DND-41 (cell line): ENCODE measurements at regions not wholly inside any gene's neighbourhood (a gene's known extent, or its start where the extent isn't known, plus 50 kb on each side); places are given as distances from the start of the nearest gene placed in this dataset.

Experiments
- ATAC-seq: fragments of 200-7000 bp; cut with Tn5 transposase; 3 replicates; pipeline ENCODE4 v1.9.1; 2021; ENCODE audit warnings: low read depth; ENCODE audit not compliant: insufficient read depth
- DNase-seq: peaks from one replicate; pipeline ENCODE4 v3.0.0-alpha.2; 2020
- H2AFZ ChIP-seq: 2 replicates; pipeline ENCODE4 v1.6.0; 2012; ENCODE audit warnings: low read depth, low read length
- H3K27ac ChIP-seq: 2 replicates; pipeline ENCODE4 v1.5.1; 2012; ENCODE audit warnings: low read length, inconsistent platforms
- H3K27me3 ChIP-seq: fragments of 200-600 bp; sonication (generic); 2 replicates; pipeline ENCODE4 v1.6.0; 2012; ENCODE audit warnings: low read length, mild to moderate bottlenecking, inconsistent platforms; ENCODE audit not compliant: insufficient read depth, poor library complexity
- H3K36me3 ChIP-seq: 2 replicates; pipeline ENCODE4 v1.5.1; 2012; ENCODE audit warnings: low read length, inconsistent platforms; ENCODE audit not compliant: insufficient read depth
- H3K4me1 ChIP-seq: 2 replicates; pipeline ENCODE4 v1.5.1; 2012; ENCODE audit warnings: mild to moderate bottlenecking, low read length; ENCODE audit not compliant: insufficient read depth
- H3K4me2 ChIP-seq: 2 replicates; pipeline ENCODE4 v1.6.0; 2012; ENCODE audit warnings: mild to moderate bottlenecking, moderate library complexity, low read length, inconsistent platforms; ENCODE audit not compliant: insufficient read depth
- H3K4me3 ChIP-seq, 2 experiments: fragments of 200-600 bp in 1 of 2; shearing (Covaris generic) in 1 of 2; 2 replicates each; pipeline ENCODE4 v1.5.1; 2012 to 2016; ENCODE audit warnings: inconsistent platforms in 2 of 2, low read length in 2 of 2, mild to moderate bottlenecking in 2 of 2, low read depth in 1 of 2, moderate library complexity in 1 of 2
- H3K79me2 ChIP-seq: 2 replicates; pipeline ENCODE4 v1.6.0; 2012; ENCODE audit warnings: low read length, inconsistent platforms; ENCODE audit not compliant: insufficient read depth
- H3K9ac ChIP-seq: 2 replicates; pipeline ENCODE4 v1.6.0; 2012; ENCODE audit warnings: low read depth, mild to moderate bottlenecking, inconsistent platforms, low read length, moderate library complexity
- H3K9me3 ChIP-seq: 2 replicates; pipeline ENCODE4 v1.5.1; 2012; ENCODE audit warnings: low read length, moderate library complexity, mild to moderate bottlenecking, inconsistent platforms; ENCODE audit not compliant: insufficient read depth, severe bottlenecking
- H4K20me1 ChIP-seq: 2 replicates; pipeline ENCODE4 v1.6.0; 2012; ENCODE audit warnings: low read length; ENCODE audit not compliant: insufficient read depth
- CTCF ChIP-seq: IDR thresholded peaks from 2 replicates; pipeline ENCODE4 v1.5.1; 2012; ENCODE audit warnings: borderline replicate concordance, low read length, moderate library complexity, mild to moderate bottlenecking; ENCODE audit not compliant: poor library complexity, severe bottlenecking; ENCODE audit errors: extremely low read depth
- EZH2 ChIP-seq: IDR thresholded peaks from 3 replicates; pipeline ENCODE4 v1.6.1; 2012; ENCODE audit warnings: borderline replicate concordance, low read depth, mild to moderate bottlenecking, moderate library complexity, low read length, inconsistent platforms; ENCODE audit not compliant: severe bottlenecking

- Histone ChIP-seq H3K4me2 (no peak overlapping the region), H3K79me2 (no peaks in the 10 kb centered on the region), H3K9ac (no peak overlapping the region), H3K27ac (no peak overlapping the region), H4K20me1 (no peaks in the 10 kb centered on the region), H3K27me3 (no peaks in the 10 kb centered on the region), H3K36me3 (no peaks in the 10 kb centered on the region), H3K4me1 (no peaks in the 10 kb centered on the region), H3K9me3 (no peaks in the 10 kb centered on the region), H3K4me3 (no peak overlapping the region), H2AFZ (no peak overlapping the region)
- ATAC-seq (no peak), DNase-seq (no peak)
- TF ChIP-seq EZH2 (no peak), CTCF (no peak)
Measured at GRCh38 chr14:49159081-49159480, 427.1 kb downstream of the RPS29 start.

GRCh38 chr14:49139593-49139992 is 446.6 kb downstream of the RPS29 start:
- Histone ChIP-seq H3K79me2 (no peaks in the 10 kb centered on the region), H3K27ac (no peak overlapping the region), H3K4me3 (no peak overlapping the region), H3K9ac (no peak overlapping the region), H3K4me2 (no peak overlapping the region), H3K36me3 (no peaks in the 10 kb centered on the region), H3K4me1 (no peaks in the 10 kb centered on the region), H4K20me1 (no peaks in the 10 kb centered on the region), H2AFZ (no peak overlapping the region), H3K9me3 (no peaks in the 10 kb centered on the region), H3K27me3 (no peaks in the 10 kb centered on the region)
- TF ChIP-seq EZH2 (no peak), CTCF (no peak)
- ATAC-seq (no peak), DNase-seq (no peak)

GRCh38 chr14:49134940-49135339 is 451.2 kb downstream of the RPS29 start:
- no peak overlapping the region for H3K4me2 ChIP-seq
- H2AFZ ChIP-seq, result no peak overlapping the region
- no peaks in the 10 kb centered on the region for H3K79me2 ChIP-seq
- H3K36me3 ChIP-seq, result no peaks in the 10 kb centered on the region
- no peak for DNase-seq
- H4K20me1 ChIP-seq, result no peaks in the 10 kb centered on the region
- no peak overlapping the region for H3K4me3 ChIP-seq
- no peaks in the 10 kb centered on the region for H3K27me3 ChIP-seq
- H3K27ac ChIP-seq, result no peak overlapping the region
- no peak for ATAC-seq
- TF ChIP-seq EZH2 (no peak), CTCF (peak; percentile 16)
- H3K9ac ChIP-seq, result no peak overlapping the region
- H3K4me1 ChIP-seq, result no peaks in the 10 kb centered on the region
- no peaks in the 10 kb centered on the region for H3K9me3 ChIP-seq

- Histone ChIP-seq H4K20me1 (no peaks in the 10 kb centered on the region), H3K27me3 (no peaks in the 10 kb centered on the region), H3K4me3 (no peak overlapping the region), H3K27ac (no peak overlapping the region), H3K9me3 (no peaks in the 10 kb centered on the region), H2AFZ (no peak overlapping the region), H3K9ac (no peak overlapping the region), H3K79me2 (no peaks in the 10 kb centered on the region), H3K36me3 (no peaks in the 10 kb centered on the region), H3K4me2 (no peak overlapping the region), H3K4me1 (no peaks in the 10 kb centered on the region)
- ATAC-seq (no peak), DNase-seq (no peak)
- TF ChIP-seq CTCF (no peak), EZH2 (no peak)
Measured at GRCh38 chr14:49121246-49121645, 464.9 kb downstream of the RPS29 start.
